CD4-positive, alpha-beta memory T cell (primary cell): ENCODE measurements at regions not wholly inside any gene's neighbourhood (a gene's known extent, or its start where the extent isn't known, plus 50 kb on each side); places are given as distances from the start of the nearest gene placed in this dataset.

Experiments
- CTCF ChIA-PET: fragments of 350-600 bp; sonication (Branson Sonifier 250); formaldehyde crosslinking; loops from one replicate; lab custom pipeline; 2021; ENCODE audit warnings: inconsistent platforms; ENCODE audit not compliant: partially characterized antibody; lab: Charles Lee
- POLR2A ChIA-PET: fragments of 350-600 bp; sonication (Branson Sonifier 250); formaldehyde crosslinking; loops from one replicate; lab custom pipeline; 2021; ENCODE audit not compliant: partially characterized antibody; lab: Charles Lee
- DNase-seq, 5 donors: peaks; one replicate each; pipeline versions ENCODE4 v3.0.0 to v3.0.0-alpha.2; 2020 to 2022; ENCODE audit warnings: mixed read lengths in 1 of 5
- H3K27ac ChIP-seq: one replicate; pipeline ENCODE4 v1.7.0; 2013; ENCODE audit warnings: low read depth, low read length
- H3K27me3 ChIP-seq: 2 replicates; pipeline ENCODE4 v1.7.0; 2013; ENCODE audit warnings: mild to moderate bottlenecking, low read length, moderate library complexity; ENCODE audit not compliant: insufficient read depth
- H3K36me3 ChIP-seq: 2 replicates; pipeline ENCODE4 v1.7.0; 2013; ENCODE audit warnings: mild to moderate bottlenecking, low read length, moderate library complexity; ENCODE audit not compliant: insufficient read depth
- H3K4me1 ChIP-seq: 2 replicates; pipeline ENCODE4 v1.7.0; 2013; ENCODE audit warnings: mild to moderate bottlenecking, low read length, moderate library complexity; ENCODE audit not compliant: insufficient read depth
- H3K4me3 ChIP-seq, 2 donors: one replicate each; pipeline ENCODE4 v1.7.0; 2013; ENCODE audit warnings: low read length in 2 of 2, mild to moderate bottlenecking in 1 of 2
- H3K9me3 ChIP-seq, 2 donors: one replicate each; pipeline ENCODE4 v1.7.0; 2013; ENCODE audit warnings: low read length in 2 of 2, control low read depth in 1 of 2; ENCODE audit not compliant: control insufficient read depth in 1 of 2
- H3K27ac Mint-ChIP-seq, 7 donors: one replicate each; pipeline ENCODE4 v1.8.0; 2020 to 2021; ENCODE audit warnings: mixed read lengths in 7 of 7, mild to moderate bottlenecking in 6 of 7, inconsistent platforms in 3 of 7, moderate library complexity in 3 of 7
- H3K27me3 Mint-ChIP-seq, 2 donors: one replicate each; pipeline ENCODE4 v1.8.0; 2020 to 2021; ENCODE audit warnings: mixed read lengths in 2 of 2
- H3K36me3 Mint-ChIP-seq, 2 donors: one replicate each; pipeline ENCODE4 v1.8.0; 2020 to 2021; ENCODE audit warnings: mixed read lengths in 2 of 2, inconsistent platforms in 1 of 2, mild to moderate bottlenecking in 1 of 2
- H3K4me1 Mint-ChIP-seq, 4 donors: one replicate each; pipeline ENCODE4 v1.8.0; 2020 to 2021; ENCODE audit warnings: mixed read lengths in 4 of 4, mild to moderate bottlenecking in 1 of 4
- H3K4me3 Mint-ChIP-seq, 8 donors: one replicate each; pipeline ENCODE4 v1.8.0; 2020 to 2021; ENCODE audit warnings: mixed read lengths in 8 of 8, mild to moderate bottlenecking in 7 of 8, moderate library complexity in 6 of 8, inconsistent platforms in 3 of 8
- H3K9me3 Mint-ChIP-seq, 8 donors: one replicate each; pipeline ENCODE4 v1.8.0; 2020 to 2021; ENCODE audit warnings: mixed read lengths in 8 of 8, mild to moderate bottlenecking in 5 of 8, inconsistent platforms in 3 of 8, moderate library complexity in 1 of 8
- intact Hi-C: fragments of 100-400 bp; cut with micrococcal nuclease; formaldehyde crosslinking; loops from one replicate; pipeline ENCODE4 v1.15.1; 2023

DNA sequence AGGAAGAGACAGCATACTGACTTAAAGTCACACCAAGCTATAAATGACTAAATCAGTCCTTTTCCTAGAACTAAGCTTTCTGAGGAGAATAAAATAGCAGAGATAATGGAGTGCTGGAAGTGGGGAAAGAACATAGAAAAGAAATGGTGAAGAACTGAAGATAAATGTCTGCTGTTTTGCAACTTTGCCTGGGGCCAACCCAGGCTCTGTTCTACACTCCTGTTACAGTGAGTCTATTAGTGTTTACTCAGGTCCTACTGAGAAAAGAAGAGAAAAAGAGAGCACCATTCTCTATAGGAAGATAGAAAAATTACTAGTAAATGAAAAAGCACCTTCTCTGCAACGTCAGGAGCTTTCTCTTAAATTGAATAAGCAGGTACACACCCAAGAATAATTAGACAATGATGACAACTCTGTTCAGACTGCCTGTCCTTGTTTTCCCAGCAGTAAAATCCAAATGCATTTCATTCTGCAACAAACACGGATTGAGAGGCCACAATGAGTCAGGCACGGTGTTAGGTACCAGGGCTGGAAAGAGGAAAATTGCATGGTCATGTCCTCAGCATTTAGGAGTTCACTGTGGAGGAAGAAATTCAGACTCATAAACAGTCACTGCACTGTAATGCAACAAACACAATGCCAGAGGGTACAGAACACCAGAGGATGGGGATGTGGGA lies 139.4 kb upstream of the CAMK1G start:
- CTCF ChIA-PET: no interaction called here
- H3K4me1 ChIP-seq: no peaks in the 10 kb centered on the region
- Mint-ChIP-seq H3K9me3 (peaks cover 0 to 13% (median 5%) of the 10 kb centered on the region in 8 donors), H3K27me3 (peaks cover 6 to 9% of the 10 kb centered on the region in 2 donors), H3K4me3 (no peak overlapping the region), H3K36me3 (no peaks in the 10 kb centered on the region), H3K27ac (no peak overlapping the region), H3K4me1 (no peaks in the 10 kb centered on the region)
- no peaks in the 10 kb centered on the region for H3K36me3 ChIP-seq
- intact Hi-C loops: no loop called here
- no peaks in the 10 kb centered on the region for H3K9me3 ChIP-seq
- DNase-seq: no peak
- H3K4me3 ChIP-seq: no peak overlapping the region
- H3K27me3 ChIP-seq: no peaks in the 10 kb centered on the region
- POLR2A ChIA-PET: no interaction called here
- H3K27ac ChIP-seq: no peak overlapping the region

DNA sequence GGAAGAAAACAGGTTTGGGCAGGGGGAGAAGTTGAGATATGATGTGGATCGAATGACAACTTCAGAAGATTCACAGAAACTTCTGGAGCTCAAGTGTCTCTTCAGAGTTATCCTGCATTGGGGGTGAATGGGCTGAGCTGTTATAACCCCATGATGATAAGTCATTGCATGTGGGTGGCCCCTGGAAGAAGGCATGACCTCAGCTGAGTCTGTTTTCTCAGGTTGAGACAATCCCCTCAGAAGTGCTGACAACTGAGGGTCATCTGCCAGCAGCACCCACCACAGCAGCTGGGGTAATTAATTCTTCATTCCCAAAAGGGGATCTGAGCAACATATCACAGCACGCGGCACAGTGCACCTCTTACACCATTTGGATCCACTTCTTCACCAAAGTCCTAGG lies 138.6 kb upstream of the CAMK1G start:
- intact Hi-C loops: no loop called here
- Histone ChIP-seq H3K36me3 (no peaks in the 10 kb centered on the region), H3K4me1 (no peaks in the 10 kb centered on the region), H3K27ac (no peak overlapping the region), H3K27me3 (no peaks in the 10 kb centered on the region), H3K9me3 (no peaks in the 10 kb centered on the region), H3K4me3 (no peak overlapping the region)
- no peak for DNase-seq
- no peak overlapping the region for H3K27ac Mint-ChIP-seq
- ChIA-PET POLR2A (no interaction called here), CTCF (no interaction called here)
- H3K36me3 Mint-ChIP-seq: no peaks in the 10 kb centered on the region
- peaks cover 6% of the 10 kb centered on the region in 2 donors for H3K27me3 Mint-ChIP-seq
- H3K4me1 Mint-ChIP-seq: no peaks in the 10 kb centered on the region
- H3K4me3 Mint-ChIP-seq: no peak overlapping the region
- peaks cover 0 to 5% (median 2%) of the 10 kb centered on the region in 8 donors for H3K9me3 Mint-ChIP-seq

DNA sequence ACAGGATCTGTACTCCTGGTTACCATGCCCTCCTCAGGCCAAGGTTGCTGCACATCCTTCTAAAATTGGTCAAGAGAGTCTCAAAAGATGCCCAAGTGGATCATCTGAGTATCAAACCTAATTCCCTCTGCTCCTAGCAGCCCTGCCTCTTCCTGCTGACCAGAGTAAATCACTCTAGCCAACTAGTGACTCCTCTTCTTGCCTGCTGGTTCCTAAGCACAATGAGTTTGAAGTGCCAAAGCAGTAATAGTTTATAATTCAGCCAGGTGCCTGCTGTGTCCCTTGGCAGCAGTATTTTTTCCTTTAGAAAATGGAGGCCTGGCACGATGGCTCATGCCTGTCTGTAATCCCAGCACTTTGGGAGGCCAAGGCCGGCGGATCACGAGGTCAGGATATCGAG lies 137.9 kb upstream of the CAMK1G start:
- Histone ChIP-seq H3K27ac (no peak overlapping the region), H3K36me3 (no peaks in the 10 kb centered on the region), H3K9me3 (no peaks in the 10 kb centered on the region), H3K27me3 (no peaks in the 10 kb centered on the region), H3K4me1 (no peaks in the 10 kb centered on the region), H3K4me3 (no peak overlapping the region)
- CTCF ChIA-PET: no interaction called here
- no peak overlapping the region for H3K4me3 Mint-ChIP-seq
- H3K9me3 Mint-ChIP-seq: peaks cover 0 to 5% (median 0%) of the 10 kb centered on the region in 8 donors
- H3K4me1 Mint-ChIP-seq: no peaks in the 10 kb centered on the region
- no peak overlapping the region for H3K27ac Mint-ChIP-seq
- no peaks in the 10 kb centered on the region for H3K36me3 Mint-ChIP-seq
- no peak for DNase-seq
- H3K27me3 Mint-ChIP-seq: peaks cover 4 to 6% of the 10 kb centered on the region in 2 donors
- POLR2A ChIA-PET: no interaction called here
- intact Hi-C loops: no loop called here

DNA sequence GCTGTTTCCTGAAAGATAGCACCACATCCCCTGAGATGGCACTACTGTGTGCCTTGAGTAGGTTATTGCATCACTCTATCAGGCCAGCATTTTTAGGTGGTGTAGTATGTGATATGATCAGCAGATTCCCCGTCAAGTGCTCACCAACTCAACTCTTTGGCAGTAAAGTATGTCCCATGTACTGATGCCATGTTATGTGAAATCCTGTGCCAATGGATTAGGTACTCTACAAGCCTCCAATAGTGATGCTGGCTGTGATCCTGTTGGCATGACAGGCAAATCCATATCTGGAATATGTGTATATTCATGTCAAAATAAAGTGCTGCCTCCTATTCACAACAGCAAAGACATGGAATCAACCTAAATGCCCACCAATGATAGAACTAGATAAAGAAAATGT lies 137.2 kb upstream of the CAMK1G start:
- peaks cover 0 to 2% (median 0%) of the 10 kb centered on the region in 8 donors for H3K9me3 Mint-ChIP-seq
- Histone ChIP-seq H3K9me3 (no peaks in the 10 kb centered on the region), H3K36me3 (no peaks in the 10 kb centered on the region), H3K4me3 (no peak overlapping the region), H3K4me1 (no peaks in the 10 kb centered on the region), H3K27ac (no peak overlapping the region), H3K27me3 (no peaks in the 10 kb centered on the region)
- ChIA-PET CTCF (no interaction called here), POLR2A (interaction anchor here (0.7 kb wide), 1 partner anchor 43 kb away, joined by 3 read pairs; no protein-coding TSS in a partner anchor)
- intact Hi-C loops: no loop called here
- peaks cover 2 to 4% of the 10 kb centered on the region in 2 donors for H3K27me3 Mint-ChIP-seq
- no peak overlapping the region for H3K27ac Mint-ChIP-seq
- no peak overlapping the region for H3K4me3 Mint-ChIP-seq
- no peaks in the 10 kb centered on the region for H3K36me3 Mint-ChIP-seq
- DNase-seq: no peak
- H3K4me1 Mint-ChIP-seq: no peaks in the 10 kb centered on the region

DNA sequence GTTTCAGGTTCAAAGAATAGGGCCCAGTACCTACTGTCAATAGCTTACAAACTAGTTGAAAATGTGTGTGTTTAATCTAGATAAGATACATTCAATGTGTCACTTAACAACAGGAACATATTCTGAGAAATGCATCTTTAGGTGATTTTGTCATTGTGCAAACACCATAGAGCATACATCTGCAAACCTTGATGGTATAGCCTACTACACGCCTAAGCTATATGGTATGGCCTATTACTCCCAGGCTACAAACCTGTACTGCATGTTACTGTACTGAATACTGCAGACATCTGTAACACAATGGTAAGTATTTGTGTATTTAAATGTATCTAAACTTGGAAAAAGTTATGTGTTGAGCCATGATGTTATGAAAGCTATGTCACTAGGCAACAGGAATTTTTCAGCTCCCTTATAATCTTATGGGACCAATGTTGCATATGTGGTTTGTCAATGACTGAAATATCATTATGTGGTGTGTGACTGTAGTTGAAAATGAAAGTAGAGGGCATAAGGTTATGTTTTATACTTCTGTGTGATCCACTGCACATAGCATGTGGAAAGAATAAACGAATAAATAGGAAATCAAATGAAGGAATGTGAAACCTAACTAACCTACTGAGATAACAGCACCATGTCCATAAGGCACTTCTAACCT lies 129.0 kb upstream of the CAMK1G start:
- Histone ChIP-seq H3K4me3 (no peak overlapping the region), H3K27ac (no peak overlapping the region), H3K4me1 (no peaks in the 10 kb centered on the region), H3K27me3 (no peaks in the 10 kb centered on the region), H3K9me3 (no peaks in the 10 kb centered on the region), H3K36me3 (no peaks in the 10 kb centered on the region)
- intact Hi-C loops: no loop called here
- Mint-ChIP-seq H3K4me1 (no peaks in the 10 kb centered on the region), H3K9me3 (peaks cover 0 to 1% (median 0%) of the 10 kb centered on the region in 8 donors), H3K27ac (no peak overlapping the region), H3K4me3 (no peak overlapping the region), H3K36me3 (no peaks in the 10 kb centered on the region), H3K27me3 (peaks cover 18 to 31% of the 10 kb centered on the region in 2 donors)
- ChIA-PET POLR2A (no interaction called here), CTCF (no interaction called here)
- DNase-seq: no peak

DNA sequence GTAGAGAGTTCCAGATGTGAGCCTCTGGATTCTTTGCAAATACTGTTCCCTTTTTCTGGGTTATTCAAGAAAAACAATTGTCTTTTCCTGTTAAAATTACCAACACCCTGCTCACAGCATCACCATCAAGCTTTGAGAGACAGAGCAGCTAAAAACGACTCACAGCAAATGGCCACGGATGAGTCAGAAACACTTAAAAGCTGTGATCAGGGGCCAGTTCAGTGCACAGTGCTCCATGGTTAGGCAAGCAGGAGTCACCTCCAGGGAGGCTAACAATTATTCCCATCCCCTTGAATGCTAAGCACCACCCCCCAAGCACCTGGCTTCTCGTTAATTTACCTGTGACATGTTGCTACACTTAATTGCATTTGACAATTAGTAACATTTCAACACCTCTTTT lies 128.4 kb upstream of the CAMK1G start:
- no peak overlapping the region for H3K27ac ChIP-seq
- H3K4me3 ChIP-seq: no peak overlapping the region
- no peaks in the 10 kb centered on the region for H3K9me3 ChIP-seq
- CTCF ChIA-PET: no interaction called here
- POLR2A ChIA-PET: no interaction called here
- no peaks in the 10 kb centered on the region for H3K4me1 ChIP-seq
- no peaks in the 10 kb centered on the region for H3K36me3 Mint-ChIP-seq
- H3K4me1 Mint-ChIP-seq: no peaks in the 10 kb centered on the region
- H3K4me3 Mint-ChIP-seq: no peak overlapping the region
- intact Hi-C loops: no loop called here
- no peaks in the 10 kb centered on the region for H3K36me3 ChIP-seq
- peaks cover 0 to 4% (median 0%) of the 10 kb centered on the region in 8 donors for H3K9me3 Mint-ChIP-seq
- H3K27me3 Mint-ChIP-seq: peaks cover 20 to 31% of the 10 kb centered on the region in 2 donors
- H3K27me3 ChIP-seq: no peaks in the 10 kb centered on the region
- DNase-seq: no peak
- H3K27ac Mint-ChIP-seq: no peak overlapping the region

DNA sequence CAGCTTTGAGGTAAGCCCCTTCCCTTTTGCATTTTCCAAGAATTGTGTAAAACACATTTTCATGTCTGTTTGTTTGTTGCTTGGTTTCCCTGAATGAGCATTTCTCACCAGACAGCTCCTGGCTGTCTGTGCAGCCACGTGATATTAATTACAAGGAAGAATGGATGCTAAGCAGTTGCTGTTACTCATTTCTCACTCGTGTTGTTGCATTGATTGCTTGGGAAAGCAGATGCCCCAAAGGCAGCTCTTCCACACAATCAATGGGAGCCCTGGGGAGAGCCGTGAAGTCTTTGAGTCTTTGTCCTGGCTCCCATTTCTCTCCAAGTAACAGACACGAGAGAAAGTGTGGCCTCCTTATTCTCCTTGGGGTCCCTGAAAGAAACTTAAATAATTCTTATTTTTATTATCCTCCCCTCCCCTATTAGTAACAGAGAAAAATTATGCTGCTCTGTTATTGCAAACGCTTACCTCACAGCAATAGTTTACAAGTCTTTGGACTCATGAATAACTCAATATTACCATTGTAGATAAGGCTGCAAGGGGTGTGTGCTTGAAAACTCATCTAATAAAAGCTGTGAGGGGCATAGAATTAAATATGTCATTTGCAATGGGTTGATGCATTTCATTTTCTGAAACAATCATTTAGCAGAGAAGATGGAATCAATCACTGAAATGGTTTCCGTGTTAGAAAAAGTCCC lies 127.7 kb upstream of the CAMK1G start:
- no peak for DNase-seq
- Histone ChIP-seq H3K4me3 (no peak overlapping the region), H3K27ac (no peak overlapping the region), H3K4me1 (no peaks in the 10 kb centered on the region), H3K36me3 (no peaks in the 10 kb centered on the region), H3K27me3 (no peaks in the 10 kb centered on the region), H3K9me3 (no peaks in the 10 kb centered on the region)
- H3K27me3 Mint-ChIP-seq: peaks cover 22 to 31% of the 10 kb centered on the region in 2 donors
- peaks cover 0 to 9% (median 0%) of the 10 kb centered on the region in 8 donors for H3K9me3 Mint-ChIP-seq
- H3K4me1 Mint-ChIP-seq: no peaks in the 10 kb centered on the region
- no peaks in the 10 kb centered on the region for H3K36me3 Mint-ChIP-seq
- intact Hi-C loops: no loop called here
- no peak overlapping the region for H3K4me3 Mint-ChIP-seq
- ChIA-PET CTCF (no interaction called here), POLR2A (no interaction called here)
- H3K27ac Mint-ChIP-seq: no peak overlapping the region
